IPS-NIHi11 (cell line): ENCODE measurements at regions not wholly inside any gene's neighbourhood (a gene's known extent, or its start where the extent isn't known, plus 50 kb on each side); places are given as distances from the start of the nearest gene placed in this dataset.

Experiments used
- DNase-seq: peaks from one replicate; pipeline ENCODE4 v3.0.0; 2012; ENCODE audit warnings: mixed read lengths, low spot score

DNA sequence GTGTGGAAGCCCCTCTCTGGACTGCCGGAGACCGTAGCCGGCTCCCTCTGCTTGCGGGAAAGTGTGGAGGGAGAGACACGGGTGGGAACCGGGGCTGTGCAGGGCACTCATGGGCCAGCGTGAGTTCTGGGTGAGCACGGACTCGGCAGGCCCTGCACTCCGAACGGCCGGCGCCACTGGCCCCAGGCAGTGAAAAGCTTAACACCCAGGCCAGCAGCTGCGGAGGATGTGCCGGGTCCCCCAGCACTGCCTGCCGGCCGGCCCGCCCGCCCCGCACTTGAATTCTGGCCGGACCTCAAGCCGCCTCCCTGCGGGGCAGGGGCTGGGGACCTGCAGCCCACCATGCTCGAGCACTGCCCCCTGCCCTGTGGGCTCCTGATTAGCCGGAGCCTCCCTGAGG, 147.0 kb downstream of the FGF9 start:
- no peak for DNase-seq

DNA sequence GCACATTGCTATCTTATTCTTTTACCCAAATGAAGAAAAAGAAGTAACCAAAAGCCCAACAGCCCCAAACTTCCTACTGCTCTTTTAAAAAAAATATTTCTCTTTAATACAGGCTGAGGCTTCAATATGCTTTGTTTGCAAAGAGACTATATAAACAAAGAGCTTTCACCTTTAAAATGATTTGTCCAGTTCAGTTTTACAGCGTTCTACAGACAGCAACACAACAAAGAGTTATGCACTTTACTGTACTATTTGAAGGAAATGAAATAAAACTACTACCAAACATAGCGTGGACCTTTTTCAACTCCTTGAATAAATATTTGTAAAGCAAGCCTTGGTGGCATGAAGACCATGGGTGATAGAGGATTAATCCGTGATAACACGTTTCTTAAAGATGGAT, 151.2 kb downstream of the FGF9 start:
- DNase-seq = no peak

DNA sequence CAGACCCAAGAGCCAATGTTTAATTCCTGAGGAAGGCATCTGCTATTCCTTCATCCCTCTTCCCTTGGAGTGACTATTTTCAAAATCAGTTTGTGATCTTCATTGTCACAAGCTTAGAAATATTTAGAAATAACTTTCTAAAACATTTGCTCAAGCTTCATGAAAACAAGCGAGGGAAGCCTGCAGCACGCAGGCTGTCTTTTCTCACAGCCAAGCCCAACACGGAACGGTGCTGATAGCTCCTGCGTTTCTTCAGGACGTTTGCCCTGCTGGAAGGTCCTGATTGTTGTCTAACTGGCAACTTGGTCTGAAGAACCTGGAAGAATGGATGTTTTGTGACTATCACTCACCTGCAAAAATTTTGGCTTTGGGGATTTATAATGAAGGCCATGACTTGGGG, 152.5 kb downstream of the FGF9 start:
- DNase-seq = no peak

DNA sequence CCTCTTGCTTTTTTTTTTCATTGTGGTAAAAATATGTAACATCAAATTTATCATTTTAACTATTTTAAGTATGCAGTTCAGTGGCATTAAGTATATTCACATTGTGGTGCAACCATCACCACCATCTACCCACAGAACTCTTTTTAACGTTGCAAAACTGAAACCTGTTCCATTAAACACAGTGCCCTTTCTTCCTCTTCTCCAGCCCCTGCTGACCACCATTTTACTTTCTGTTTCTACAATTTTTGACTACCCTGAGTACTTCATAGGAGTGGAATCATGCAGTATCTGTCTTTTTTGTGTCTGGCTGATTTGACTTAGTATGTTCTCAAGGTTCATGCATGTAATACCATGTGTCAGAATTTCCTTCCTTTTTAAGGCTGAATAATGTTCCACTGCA, 153.1 kb downstream of the FGF9 start:
- no peak for DNase-seq

DNA sequence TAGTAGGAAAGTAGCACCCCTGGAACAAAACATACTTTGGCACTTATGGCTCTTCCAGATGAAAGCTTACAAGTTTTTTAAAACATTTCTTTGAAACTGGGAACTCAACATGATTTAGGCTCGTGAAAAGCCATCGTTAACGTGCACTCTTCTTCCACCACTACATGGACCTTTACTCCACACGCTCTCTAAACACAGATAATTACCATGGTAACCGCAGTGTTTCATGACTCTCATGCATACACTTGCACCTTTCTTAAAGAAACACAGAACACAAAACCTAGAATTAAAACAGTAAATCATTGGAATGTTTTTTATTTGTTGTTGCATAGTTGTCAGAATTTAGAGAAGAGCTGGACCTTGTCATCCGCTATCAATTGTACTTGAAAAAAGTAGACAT, 154.3 kb downstream of the FGF9 start:
- DNase-seq = no peak

DNA sequence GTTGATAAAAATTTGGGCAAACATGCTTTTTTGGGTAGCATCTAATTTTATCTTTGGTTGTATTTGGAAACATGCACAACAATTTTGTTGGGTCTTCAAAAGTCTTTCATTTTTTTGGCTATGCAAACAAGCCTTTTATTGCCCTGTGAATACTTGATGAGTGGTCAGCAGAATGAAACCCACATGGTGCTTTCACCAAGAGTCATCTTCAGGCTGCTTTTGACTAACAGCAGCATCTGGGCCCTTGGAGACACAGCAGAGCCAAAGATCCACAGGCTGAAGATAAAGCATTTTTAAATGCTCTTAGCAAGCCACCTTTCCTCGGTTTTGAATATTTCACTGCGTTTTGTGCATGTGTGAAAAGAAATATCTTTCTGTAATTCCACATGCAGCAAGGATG, 154.9 kb downstream of the FGF9 start:
- DNase-seq = no peak

DNA sequence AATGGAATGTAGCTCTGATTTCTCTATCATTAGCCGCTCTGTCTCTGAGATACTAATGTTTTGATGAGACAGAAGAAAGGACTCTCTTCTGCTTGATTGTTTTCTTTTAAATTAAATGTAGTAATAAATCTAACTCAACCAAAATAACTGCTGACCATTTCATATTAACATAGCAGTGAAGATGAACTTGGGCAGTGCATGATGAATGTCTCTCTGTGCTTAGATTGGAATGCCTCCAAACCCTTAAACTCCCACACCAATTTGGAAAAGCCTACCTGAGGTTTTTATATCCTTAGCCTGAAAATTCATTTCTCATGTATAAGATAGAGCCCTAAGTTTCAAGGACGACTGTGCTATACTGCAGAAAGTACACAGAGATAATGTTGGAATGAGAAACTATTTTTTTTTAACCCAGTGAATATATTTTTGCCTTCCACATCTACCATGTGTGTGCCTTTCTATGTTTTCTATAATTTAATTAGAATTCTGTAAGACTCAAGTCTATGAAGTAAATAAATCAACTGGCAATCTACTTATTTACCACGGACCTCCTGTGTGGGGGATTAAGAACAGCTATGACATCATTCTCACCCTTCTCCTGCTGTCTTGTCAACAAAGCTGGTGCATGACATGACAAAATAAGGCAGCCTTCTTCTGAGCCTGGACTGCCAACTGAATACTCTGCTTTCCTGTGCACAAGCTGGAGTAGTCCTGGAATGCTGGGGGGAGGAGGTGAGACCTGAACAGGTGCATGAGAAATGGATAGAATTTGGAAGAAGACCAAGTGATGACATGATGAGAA, 155.5 kb downstream of the FGF9 start:
- DNase-seq = no peak

DNA sequence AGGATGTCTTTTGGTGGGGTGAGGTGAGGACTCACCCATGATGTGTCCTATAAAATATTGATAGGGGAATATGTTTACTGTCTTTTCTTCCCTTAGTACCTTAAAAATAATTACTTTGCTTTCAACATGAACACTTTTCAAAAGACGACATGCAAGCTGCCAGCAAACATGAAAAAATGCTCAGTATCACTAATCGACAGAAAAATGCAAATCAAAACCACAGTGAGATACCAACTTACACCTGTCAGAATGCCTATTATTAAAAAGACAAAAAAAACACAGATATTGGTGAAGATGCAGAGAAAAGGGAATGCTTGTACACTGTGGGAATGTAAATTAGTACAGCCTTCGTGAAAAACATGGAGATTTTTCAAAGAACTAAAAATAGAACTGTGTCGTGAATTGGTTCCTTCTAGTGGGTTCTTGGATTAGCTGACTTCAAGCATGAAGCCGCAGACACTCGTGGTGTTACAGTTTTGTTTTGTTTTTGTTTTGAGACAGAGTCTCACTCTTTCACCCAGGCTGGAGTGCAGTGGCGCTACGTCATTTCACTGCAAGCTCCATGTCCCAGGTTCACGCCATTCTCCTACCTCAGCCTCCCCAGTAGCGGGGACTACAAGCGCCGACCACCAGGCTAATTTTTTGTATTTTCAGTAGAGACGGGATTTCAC, 160.9 kb downstream of the FGF9 start:
- DNase-seq = no peak

DNA sequence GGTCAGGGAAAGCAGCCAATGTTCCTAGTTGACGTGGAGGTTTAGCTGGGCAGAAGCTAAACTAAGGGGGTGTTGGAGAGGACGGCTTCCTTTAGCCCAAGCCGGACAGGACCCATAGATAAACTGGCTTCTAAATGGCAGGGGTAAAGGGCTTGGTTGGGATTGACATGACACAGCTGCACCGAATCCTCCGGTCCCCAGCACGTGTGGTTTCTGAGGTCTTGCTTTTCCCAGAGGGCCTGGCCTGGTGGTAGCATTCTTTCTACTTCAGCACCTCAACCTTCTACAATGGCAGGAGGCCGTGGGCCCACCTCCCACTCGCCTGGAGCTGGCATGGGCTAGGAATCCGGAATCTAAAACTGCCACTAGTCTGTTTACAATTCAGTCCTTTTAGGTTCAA, 163.0 kb downstream of the FGF9 start:
- DNase-seq = no peak

DNA sequence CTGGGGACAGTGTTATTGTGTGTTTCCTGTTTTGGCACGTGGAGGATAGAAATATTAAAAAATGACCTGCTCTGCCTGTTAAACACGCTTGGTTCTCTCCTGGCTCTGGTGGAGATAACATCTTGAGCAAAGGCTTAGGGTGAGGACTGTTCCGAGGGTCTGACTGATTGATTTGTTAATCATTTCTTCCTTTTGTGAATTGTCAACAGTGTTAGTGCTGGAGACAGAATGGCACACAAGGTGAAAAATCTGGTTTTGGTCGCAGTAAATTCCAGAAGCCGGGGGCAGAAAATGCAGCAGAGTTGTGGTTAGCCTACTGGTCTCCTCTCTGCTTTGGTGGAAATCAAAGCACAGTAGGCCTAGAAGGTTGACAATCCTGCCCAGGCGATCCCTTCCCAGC, 163.6 kb downstream of the FGF9 start:
- no peak for DNase-seq

DNA sequence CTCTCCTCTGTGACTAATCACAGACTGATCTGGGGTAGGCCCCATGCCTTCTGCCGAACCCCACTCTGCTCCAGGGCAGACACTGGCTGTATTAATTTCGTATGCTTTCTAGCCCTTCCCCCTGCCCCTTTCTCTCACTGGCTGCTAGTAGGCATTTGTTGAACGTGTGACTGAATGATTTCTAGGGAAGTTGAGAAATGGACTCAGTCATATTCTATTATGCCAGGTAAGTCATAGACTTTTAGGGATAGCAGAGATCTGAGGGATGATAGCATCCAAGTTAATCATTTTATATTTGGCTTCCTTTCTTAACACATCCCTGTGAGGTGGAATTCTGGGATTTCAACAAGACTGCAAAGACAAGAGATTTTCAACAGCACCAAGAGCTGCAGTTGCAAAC, 166.4 kb downstream of the FGF9 start:
- DNase-seq = no peak

DNA sequence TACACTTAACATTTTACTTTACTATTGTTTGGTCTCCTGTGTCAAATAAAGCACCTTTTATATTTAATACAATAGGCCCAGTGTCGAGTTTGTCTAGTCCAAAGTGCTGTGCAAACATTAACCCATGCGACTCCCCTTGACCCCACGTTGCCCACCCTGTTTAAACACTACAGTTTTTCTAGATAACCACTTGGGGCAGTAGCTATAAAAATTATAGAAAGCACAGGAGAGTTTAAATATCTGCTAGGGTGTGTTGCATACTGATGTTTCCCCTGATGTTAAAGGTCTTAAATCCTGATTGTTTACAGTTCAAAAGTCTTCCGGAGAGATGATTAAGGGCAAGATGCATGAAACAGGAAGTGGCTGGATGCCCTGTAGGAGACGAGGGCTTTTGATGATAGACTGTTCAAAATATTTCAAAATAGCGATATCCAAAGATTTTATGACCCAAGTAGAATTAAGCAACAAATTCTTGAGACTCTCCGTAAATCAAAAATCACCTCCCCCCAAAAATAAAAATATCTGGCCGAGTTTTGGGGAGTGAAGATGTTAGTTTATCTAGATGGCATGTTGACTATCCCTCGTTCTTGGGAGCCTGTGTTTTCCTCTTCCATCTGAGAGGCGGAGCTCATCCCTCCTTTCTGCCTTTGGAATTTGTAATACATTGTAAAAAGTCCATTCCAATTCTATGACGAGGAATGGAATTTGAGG, 167.1 kb downstream of the FGF9 start:
- peak; percentile 29 for DNase-seq

DNA sequence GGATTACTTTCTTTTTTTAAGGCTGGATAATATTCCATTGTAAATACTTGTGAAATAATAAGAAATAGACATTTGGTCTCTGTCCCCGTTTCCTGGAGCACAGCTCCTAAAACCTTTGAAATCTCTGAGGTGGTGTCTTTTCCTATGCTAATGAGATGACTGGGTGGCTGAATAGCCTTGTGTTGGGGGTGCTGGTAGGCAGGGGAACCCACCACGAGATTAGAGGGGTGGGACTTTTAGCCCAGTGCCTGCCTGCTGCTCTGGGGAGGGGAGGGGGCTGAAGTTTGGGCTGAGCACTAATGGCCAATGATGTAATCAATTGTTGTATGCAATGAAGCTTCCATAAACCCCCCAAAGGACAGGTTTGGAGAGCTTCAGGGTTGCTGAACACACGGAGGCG, 175.7 kb downstream of the FGF9 start:
- peak; percentile 31 for DNase-seq

DNA sequence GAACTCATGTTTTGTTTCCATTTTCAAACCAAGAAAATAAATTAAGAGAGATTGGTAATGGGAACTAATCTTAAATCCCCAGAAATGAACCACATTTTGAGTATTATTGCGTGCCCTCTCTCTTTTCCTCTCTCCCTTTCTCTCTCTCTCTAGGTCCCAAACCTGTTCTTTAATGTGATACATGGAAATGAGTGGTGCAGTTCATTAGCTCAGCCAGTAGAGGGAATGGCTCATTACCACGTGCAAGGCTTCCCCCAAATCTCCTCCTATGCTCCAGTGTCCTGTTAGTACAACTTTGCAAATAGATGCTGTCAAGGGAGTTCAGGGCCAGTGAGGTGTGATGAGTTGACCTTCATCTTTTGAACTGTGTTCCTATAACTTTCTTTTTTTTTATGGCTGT, 178.4 kb downstream of the FGF9 start:
- DNase-seq = peak; percentile 57

DNA sequence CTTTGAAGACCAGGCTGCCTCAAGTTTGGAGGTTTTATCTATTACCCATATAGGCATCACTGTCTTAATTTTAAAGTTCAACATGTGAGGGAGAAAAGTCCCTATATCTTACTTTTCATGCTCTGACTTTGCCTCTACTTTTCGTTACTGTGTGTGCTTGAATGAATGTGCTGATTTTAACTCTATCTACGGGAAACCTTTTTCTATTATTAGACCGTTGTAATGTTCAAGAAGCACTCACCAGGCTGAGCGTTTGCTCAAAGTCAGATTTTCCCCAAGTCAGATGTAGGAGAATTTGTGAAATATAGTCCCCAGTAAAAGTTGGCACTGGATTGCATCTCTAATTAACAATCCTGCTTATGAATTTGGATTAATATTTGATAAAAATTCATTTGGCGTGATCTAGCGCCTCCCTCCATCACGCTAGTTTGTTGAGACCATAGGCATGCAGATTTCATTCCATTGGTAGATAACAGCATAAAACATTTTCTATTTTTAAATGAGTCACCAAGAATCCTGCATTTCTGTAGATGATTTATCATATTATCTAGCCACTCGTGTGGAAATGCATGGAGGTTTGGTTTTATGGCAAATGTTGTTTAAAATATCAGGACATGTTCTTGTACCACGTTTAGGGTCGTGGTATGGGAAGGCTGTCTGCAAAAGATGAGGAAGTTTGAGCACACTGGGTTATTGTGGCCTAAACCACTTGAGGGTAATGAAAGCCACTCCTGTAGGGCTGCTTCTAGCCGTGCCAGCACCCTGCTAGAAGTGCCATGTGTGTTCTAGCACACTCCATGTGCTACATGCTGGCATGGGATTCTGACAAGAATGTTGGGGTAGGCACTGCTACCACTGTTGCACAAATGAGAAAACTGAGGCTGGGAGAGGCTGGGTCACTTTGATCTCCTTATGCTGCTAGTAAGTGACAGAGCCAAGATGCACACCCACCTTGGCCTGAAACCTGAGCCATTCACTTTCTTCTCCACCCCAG, 179.4 kb downstream of the FGF9 start:
- DNase-seq = no peak

DNA sequence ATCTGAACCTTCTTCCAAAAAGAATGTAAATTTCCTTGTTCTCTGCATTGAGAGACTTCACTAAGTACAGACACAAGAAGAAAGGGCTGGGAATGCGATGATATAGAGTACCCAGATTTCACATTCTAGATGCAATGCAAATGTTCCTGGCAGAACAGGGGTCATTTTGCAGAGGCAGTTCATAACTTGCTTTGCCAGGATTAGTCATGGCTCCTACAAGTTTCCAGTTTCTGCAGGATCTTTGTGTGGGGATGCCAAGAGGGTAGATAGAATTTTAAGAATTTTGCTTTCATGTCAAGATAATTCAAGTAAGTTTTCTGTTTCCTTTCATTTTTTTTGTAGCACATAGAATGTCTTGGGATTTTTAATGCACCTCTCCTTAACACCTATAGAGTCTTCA, 181.2 kb downstream of the FGF9 start:
- DNase-seq = no peak

DNA sequence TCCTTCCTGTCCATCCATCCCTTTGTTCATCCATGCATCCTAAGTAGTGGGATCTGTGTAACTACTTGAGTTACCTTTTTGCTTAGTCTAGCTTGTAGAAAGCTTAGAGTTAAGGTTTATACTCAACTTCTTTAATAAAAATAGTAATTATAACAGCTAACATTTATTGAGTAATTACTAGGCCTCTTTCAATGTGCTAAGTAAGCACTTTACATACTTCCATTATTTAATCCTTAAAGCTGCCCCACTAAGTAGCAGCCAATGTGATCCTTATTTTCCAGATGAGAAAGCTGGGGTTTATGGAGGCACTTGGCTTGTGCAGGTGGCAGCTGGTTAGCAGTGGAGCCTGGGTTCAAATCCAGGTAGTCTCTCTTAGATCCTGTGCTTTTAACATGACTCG, 182.9 kb downstream of the FGF9 start:
- DNase-seq = no peak

DNA sequence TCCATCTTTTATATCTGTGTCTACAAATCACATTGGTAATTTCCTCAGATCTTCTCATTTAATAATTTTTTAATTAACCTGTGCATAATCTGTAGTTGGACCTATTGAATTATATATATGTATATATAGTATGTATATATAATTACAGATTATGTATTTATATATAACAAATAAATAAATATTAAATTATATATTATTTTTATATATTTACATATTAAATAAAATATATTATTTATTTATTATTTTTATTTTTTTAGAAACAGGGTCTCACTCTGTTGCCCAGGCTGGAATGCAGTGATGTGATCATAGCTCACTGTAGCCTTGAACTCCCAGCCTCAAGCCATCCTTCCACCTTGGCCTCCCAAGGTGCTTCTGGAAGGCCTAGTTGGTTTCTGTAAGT, 197.9 kb downstream of the FGF9 start:
- DNase-seq = no peak

DNA sequence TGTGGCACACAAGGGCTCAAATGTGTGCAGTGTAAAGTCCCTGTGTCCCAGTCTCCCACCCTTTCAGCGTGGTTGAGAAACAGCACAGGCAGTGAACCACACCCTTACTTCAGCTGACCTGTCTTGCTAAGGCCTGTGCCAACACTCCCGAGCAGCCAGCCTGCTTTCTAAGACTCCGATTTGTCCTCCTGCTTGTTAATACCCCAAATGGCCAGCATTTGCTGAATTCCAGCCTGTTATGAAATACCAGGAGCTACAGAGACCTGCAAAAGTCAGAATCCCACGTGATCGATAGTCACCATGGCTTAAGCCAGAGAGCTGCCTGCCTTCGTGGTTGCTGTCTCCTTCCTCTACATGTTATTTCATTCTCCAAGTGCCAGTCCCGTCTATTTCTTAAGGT, 200.5 kb downstream of the FGF9 start:
- DNase-seq = no peak

DNA sequence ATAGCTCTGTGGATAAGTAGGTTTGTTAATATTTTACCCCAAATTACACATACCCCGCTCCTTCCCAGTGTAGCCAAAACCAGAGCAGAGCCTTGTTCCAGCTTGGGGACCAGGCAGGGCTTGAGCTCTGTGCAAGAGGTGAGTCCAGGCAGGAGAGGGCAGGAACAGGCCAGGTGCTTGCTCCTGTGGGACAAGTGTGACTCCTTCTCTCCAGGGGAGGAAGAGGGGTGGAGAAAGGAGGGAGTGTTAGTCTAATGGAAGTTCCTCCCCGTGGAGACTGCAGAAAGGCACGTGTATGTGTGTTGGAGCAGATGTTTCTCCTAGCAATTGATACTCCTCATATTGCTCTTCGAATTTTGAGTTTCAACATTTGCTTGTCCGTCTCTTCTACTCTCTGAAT, 201.0 kb downstream of the FGF9 start:
- no peak for DNase-seq

DNA sequence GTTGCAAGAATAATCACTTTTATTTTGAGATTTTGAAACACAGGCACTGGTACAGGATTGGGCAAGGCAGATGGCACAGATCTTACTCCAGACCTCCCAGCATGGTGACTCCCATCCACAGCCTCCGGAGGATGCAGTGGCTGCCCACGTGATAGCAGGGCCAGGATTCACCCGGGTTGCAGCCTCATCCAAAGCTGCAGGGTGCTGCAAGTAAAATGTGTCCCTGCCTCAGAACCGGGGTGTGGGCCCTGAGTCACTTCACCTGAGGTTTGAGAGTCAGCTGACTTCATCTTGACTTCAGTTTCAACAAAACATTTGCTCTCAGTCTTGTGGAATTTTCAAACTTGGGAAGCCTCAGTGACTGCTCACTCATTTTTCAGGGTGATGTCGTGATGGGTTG, 201.9 kb downstream of the FGF9 start:
- no peak for DNase-seq

DNA sequence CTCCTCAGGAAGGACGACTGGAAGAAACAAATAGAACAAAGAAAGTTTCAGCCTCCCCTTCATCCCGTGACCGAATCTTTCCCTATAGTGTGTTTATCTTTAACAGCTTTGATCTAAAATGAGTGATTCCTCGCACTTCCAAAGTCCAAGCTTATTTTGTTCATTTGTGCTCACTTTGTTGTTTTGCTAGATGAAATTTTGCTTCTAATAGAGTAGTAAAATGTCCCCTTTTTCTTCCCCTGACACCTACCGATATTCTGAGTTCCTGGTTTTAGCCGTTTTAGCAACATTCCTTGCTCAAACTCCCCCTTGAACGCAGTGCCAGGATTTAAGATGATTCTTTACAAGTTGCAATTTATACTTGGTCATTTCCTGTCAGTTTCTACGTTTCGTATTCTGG, 204.2 kb downstream of the FGF9 start:
- no peak for DNase-seq
